Ecto neural progenitor cell (in vitro differentiated cells): ENCODE measurements at regions not wholly inside any gene's neighbourhood (a gene's known extent, or its start where the extent isn't known, plus 50 kb on each side); places are given as distances from the start of the nearest gene placed in this dataset.

ENCODE experiments used
- DNase-seq: peaks from one replicate; pipeline ENCODE4 v3.0.0-alpha.2; 2018; ENCODE audit warnings: low spot score

- DNase-seq = no peak
Observed at GRCh38 chr5:173830421-173830820, 57.7 kb upstream of the CPEB4 start.

GRCh38 chr5:173831196-173831914 is 56.8 kb upstream of the CPEB4 start:
- DNase-seq = no peak

GRCh38 chr5:173832386-173832785 is 55.8 kb upstream of the CPEB4 start:
- no peak for DNase-seq

- no peak for DNase-seq
Observed at GRCh38 chr5:173833196-173833985, 54.8 kb upstream of the CPEB4 start.

- DNase-seq = no peak
Observed at GRCh38 chr5:173834071-173834771, 53.9 kb upstream of the CPEB4 start.

- DNase-seq = no peak
Observed at GRCh38 chr5:173835131-173835530, 53.0 kb upstream of the CPEB4 start.

- DNase-seq = no peak
Observed at GRCh38 chr5:173835661-173836060, 52.5 kb upstream of the CPEB4 start.

- no peak for DNase-seq
Observed at GRCh38 chr5:173837654-173838053, 50.5 kb upstream of the CPEB4 start.
